COR-L47 (cell line): ENCODE measurements at regions not wholly inside any gene's neighbourhood (a gene's known extent, or its start where the extent isn't known, plus 50 kb on each side); places are given as distances from the start of the nearest gene placed in this dataset.
"Not testable (repeated sequence)": the region's sequence is repeated elsewhere in the genome, so short reads cannot be mapped to it uniquely, and the experiment has no call there.

ENCODE experiments used
- DNase-seq: peaks from one replicate; lab custom pipeline; 2025; lab: John Stamatoyannopoulos, UW

- DNase-seq: no peak
Measured at GRCh38 chr3:147672436-147672835, 263.3 kb downstream of the ZIC1 start.

- no peak for DNase-seq
Measured at GRCh38 chr3:147675761-147676160, 266.6 kb downstream of the ZIC1 start.

- no peak for DNase-seq
Measured at GRCh38 chr3:147680837-147681483, 271.8 kb downstream of the ZIC1 start.

GRCh38 chr3:147688868-147689267, 279.7 kb downstream of the ZIC1 start:
- DNase-seq: no peak

- no peak for DNase-seq
Measured at GRCh38 chr3:147699175-147699838, 290.1 kb downstream of the ZIC1 start.

- DNase-seq: no peak
Measured at GRCh38 chr3:147701195-147701594, 292.0 kb downstream of the ZIC1 start.

- DNase-seq: no peak
Measured at GRCh38 chr3:147702509-147702908, 293.3 kb downstream of the ZIC1 start.

- no peak for DNase-seq
Measured at GRCh38 chr3:147705651-147706051, 296.5 kb downstream of the ZIC1 start.

GRCh38 chr3:147710753-147711152, 301.6 kb downstream of the ZIC1 start:
- DNase-seq: not testable (repeated sequence)

GRCh38 chr3:147712357-147712756, 303.2 kb downstream of the ZIC1 start:
- no peak for DNase-seq

- DNase-seq: not testable (repeated sequence)
Measured at GRCh38 chr3:147712758-147713157, 303.6 kb downstream of the ZIC1 start.

- no peak for DNase-seq
Measured at GRCh38 chr3:147713234-147714133, 304.3 kb downstream of the ZIC1 start.

GRCh38 chr3:147729641-147730040, 320.5 kb downstream of the ZIC1 start:
- DNase-seq: no peak

- DNase-seq: no peak
Measured at GRCh38 chr3:147730284-147730683, 321.1 kb downstream of the ZIC1 start.

GRCh38 chr3:147733217-147733616, 324.1 kb downstream of the ZIC1 start:
- DNase-seq: no peak

GRCh38 chr3:147735616-147736015, 326.5 kb downstream of the ZIC1 start:
- DNase-seq: no peak

- no peak for DNase-seq
Measured at GRCh38 chr3:147736226-147736625, 327.1 kb downstream of the ZIC1 start.

- DNase-seq: no peak
Measured at GRCh38 chr3:147737376-147737775, 328.2 kb downstream of the ZIC1 start.

GRCh38 chr3:147740928-147741327, 331.8 kb downstream of the ZIC1 start:
- no peak for DNase-seq

GRCh38 chr3:147744967-147745366, 335.8 kb downstream of the ZIC1 start:
- DNase-seq: no peak

GRCh38 chr3:147755310-147755709, 346.1 kb downstream of the ZIC1 start:
- no peak for DNase-seq

GRCh38 chr3:147756476-147756875, 347.3 kb downstream of the ZIC1 start:
- no peak for DNase-seq

GRCh38 chr3:147757866-147758265, 348.7 kb downstream of the ZIC1 start:
- DNase-seq: no peak
